ENCODE measurements at regions not wholly inside any gene's neighbourhood (a gene's known extent, or its start where the extent isn't known, plus 50 kb on each side); places are given as distances from the start of the nearest gene placed in this dataset.

GRCh38 chr3:39593341-39593740 lies 125.9 kb downstream of the MOBP start:
- Mint-ChIP-seq H3K9me3 (ENCODE audit: unreplicated experiment) (no peaks in the 10 kb centered on the region), H3K36me3 (ENCODE audit: low read depth, unreplicated experiment) (no peaks in the 10 kb centered on the region), H3K4me1 (ENCODE audit: unreplicated experiment) (no peaks in the 10 kb centered on the region), H3K27me3 (ENCODE audit: unreplicated experiment) (peaks cover 2% of the 10 kb centered on the region), H3K4me3 (ENCODE audit: unreplicated experiment) (no peak overlapping the region), H3K27ac (ENCODE audit: unreplicated experiment) (no peak overlapping the region)
- TF ChIP-seq CTCF (IDR thresholded peaks at IDR 0.05; ENCODE audit: unreplicated experiment) = no peak
- no peak for DNase-seq (ENCODE audit: low spot score)

DNA sequence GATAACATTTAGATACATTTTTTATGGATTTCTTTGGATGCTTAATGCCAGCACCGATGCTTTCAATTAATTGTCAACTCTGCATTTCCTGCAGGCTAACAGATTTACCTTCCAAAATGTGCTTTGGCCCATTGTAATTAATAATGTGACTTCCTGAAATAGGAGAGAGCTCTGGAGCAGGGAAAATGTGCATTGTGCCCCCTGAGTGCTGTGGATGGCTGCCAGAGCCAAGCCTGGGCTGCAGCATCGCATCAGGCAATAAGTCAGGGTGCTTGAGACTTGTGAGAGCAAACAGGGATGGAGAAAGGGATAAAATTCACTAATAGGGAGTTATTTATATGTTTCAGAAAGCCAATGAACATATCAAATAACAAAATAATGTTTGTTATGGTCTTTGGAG lies 133.8 kb downstream of the MOBP start:
- no peak for TF ChIP-seq CTCF (IDR thresholded peaks at IDR 0.05; ENCODE audit: unreplicated experiment)
- no peak for DNase-seq (ENCODE audit: low spot score)
- no peaks in the 10 kb centered on the region for H3K36me3 Mint-ChIP-seq (ENCODE audit: low read depth, unreplicated experiment)
- H3K4me3 Mint-ChIP-seq (ENCODE audit: unreplicated experiment) = no peak overlapping the region
- no peaks in the 10 kb centered on the region for H3K4me1 Mint-ChIP-seq (ENCODE audit: unreplicated experiment)
- no peak overlapping the region for H3K27ac Mint-ChIP-seq (ENCODE audit: unreplicated experiment)
- H3K27me3 Mint-ChIP-seq (ENCODE audit: unreplicated experiment) = peaks cover 2% of the 10 kb centered on the region
- no peaks in the 10 kb centered on the region for H3K9me3 Mint-ChIP-seq (ENCODE audit: unreplicated experiment)

DNA sequence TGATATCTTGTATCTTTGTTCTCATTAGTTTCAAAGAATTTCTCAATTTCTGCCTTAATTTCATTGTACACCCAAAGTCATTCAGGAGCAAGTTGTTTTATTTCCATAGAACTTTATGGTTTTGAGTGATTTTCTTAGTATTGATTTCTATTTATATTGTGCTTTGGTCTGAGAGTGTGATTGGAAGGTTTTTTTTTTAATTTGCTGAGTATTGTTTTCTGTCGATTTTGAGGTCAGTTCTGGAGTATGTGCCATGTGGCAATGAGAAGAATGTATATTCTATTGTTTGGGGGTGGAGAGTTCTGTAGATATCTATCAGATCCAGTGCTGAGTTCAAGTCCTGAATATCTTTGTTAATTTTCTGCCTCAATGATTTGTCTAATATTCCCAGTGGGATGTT lies 138.4 kb downstream of the MOBP start:
- Mint-ChIP-seq H3K4me1 (ENCODE audit: unreplicated experiment) (no peaks in the 10 kb centered on the region), H3K9me3 (ENCODE audit: unreplicated experiment) (no peaks in the 10 kb centered on the region), H3K27ac (ENCODE audit: unreplicated experiment) (no peak overlapping the region), H3K27me3 (ENCODE audit: unreplicated experiment) (no peaks in the 10 kb centered on the region), H3K36me3 (ENCODE audit: low read depth, unreplicated experiment) (no peaks in the 10 kb centered on the region), H3K4me3 (ENCODE audit: unreplicated experiment) (no peak overlapping the region)
- TF ChIP-seq CTCF (IDR thresholded peaks at IDR 0.05; ENCODE audit: unreplicated experiment) = no peak
- no peak for DNase-seq (ENCODE audit: low spot score)

GRCh38 chr3:39626198-39626597 lies 158.7 kb downstream of the MOBP start:
- no peaks in the 10 kb centered on the region for H3K9me3 Mint-ChIP-seq (ENCODE audit: unreplicated experiment)
- TF ChIP-seq CTCF (IDR thresholded peaks at IDR 0.05; ENCODE audit: unreplicated experiment) = no peak
- no peak overlapping the region for H3K27ac Mint-ChIP-seq (ENCODE audit: unreplicated experiment)
- no peak for DNase-seq (ENCODE audit: low spot score)
- no peaks in the 10 kb centered on the region for H3K4me1 Mint-ChIP-seq (ENCODE audit: unreplicated experiment)
- peaks cover 3% of the 10 kb centered on the region for H3K27me3 Mint-ChIP-seq (ENCODE audit: unreplicated experiment)
- no peak overlapping the region for H3K4me3 Mint-ChIP-seq (ENCODE audit: unreplicated experiment)
- H3K36me3 Mint-ChIP-seq (ENCODE audit: low read depth, unreplicated experiment) = no peaks in the 10 kb centered on the region

DNA sequence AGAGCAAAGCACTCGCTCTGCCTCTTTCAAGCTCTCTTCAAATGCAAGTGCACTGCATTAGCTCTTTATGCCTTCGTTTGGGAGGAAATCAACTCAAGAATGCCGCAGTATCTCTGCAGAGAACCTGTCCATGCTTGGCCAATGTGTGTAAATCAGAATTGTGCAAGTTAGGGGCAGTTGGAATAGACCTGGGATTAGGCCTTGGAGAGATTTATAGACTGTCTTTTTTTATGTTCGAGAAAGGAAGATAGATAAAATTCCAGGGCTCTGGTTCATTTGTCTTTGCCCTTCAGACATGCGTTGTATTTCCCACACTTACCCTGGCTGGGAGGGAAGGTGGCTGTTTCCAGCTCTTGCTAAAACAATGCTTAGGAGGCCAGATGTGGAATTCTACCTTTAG lies 163.7 kb downstream of the MOBP start:
- TF ChIP-seq CTCF (IDR thresholded peaks at IDR 0.05; ENCODE audit: unreplicated experiment) = no peak
- Mint-ChIP-seq H3K36me3 (ENCODE audit: low read depth, unreplicated experiment) (no peaks in the 10 kb centered on the region), H3K27ac (ENCODE audit: unreplicated experiment) (no peak overlapping the region), H3K27me3 (ENCODE audit: unreplicated experiment) (peaks cover 3% of the 10 kb centered on the region), H3K4me1 (ENCODE audit: unreplicated experiment) (no peaks in the 10 kb centered on the region), H3K4me3 (ENCODE audit: unreplicated experiment) (no peak overlapping the region), H3K9me3 (ENCODE audit: unreplicated experiment) (no peaks in the 10 kb centered on the region)
- DNase-seq (ENCODE audit: low spot score) = no peak

Data from endothelial cell (in vitro differentiated cells).